K562 (cell line): ENCODE measurements at regions not wholly inside any gene's neighbourhood (a gene's known extent, or its start where the extent isn't known, plus 50 kb on each side); places are given as distances from the start of the nearest gene placed in this dataset.

Experiments used
- NONO ChIP-seq, 2 experiments: fragments of 200-400 bp in 1 of 2; fragments of 450-650 bp in 1 of 2; formaldehyde crosslinking in 1 of 2; IDR thresholded peaks; 2 replicates each; pipeline ENCODE4 v1.6.1; 2017; ENCODE audit warnings: low read depth in 2 of 2, mild to moderate bottlenecking in 2 of 2, moderate library complexity in 2 of 2, low read length in 1 of 2
- PHF8 ChIP-seq: fragments of 200-600 bp; sonication (generic); IDR thresholded peaks from 2 replicates; pipeline ENCODE4 v1.6.1; 2012; ENCODE audit warnings: mixed run types, mild to moderate bottlenecking, inconsistent platforms, low read length, moderate library complexity, borderline replicate concordance
- PTTG1 ChIP-seq: fragments of 450-650 bp; IDR thresholded peaks from 2 replicates; pipeline ENCODE4 v1.6.1; 2016; ENCODE audit warnings: low read depth, mild to moderate bottlenecking, missing genetic modification characterization, missing compliant biosample characterization
- ZFP36 ChIP-seq: fragments of 150-350 bp; IDR thresholded peaks from 2 replicates; pipeline ENCODE4 v1.6.1; 2018; ENCODE audit warnings: low read length, low read depth; ENCODE audit not compliant: partially characterized antibody
- ZNF324 ChIP-seq: fragments of 250-450 bp; sonication (Bioruptor Pico); IDR thresholded peaks from 2 replicates; pipeline ENCODE4 v1.4.0; 2020; ENCODE audit warnings: mild to moderate bottlenecking
- TF ChIP-seq, protein P1 (sequence below): fragments of 450-650 bp; IDR thresholded peaks from 2 replicates; pipeline ENCODE4 v1.6.1; 2016; ENCODE audit warnings: mild to moderate bottlenecking, moderate library complexity
- TF ChIP-seq, protein P2 (sequence below): sonication (generic); formaldehyde crosslinking; IDR thresholded peaks from 2 replicates; pipeline ENCODE4 v1.9.0; 2022; ENCODE audit warnings: mild to moderate bottlenecking, missing genetic modification reagents
- TF ChIP-seq, protein P3 (sequence below), 2 experiments: fragments of 450-650 bp in 1 of 2; sonication (generic) in 1 of 2; formaldehyde crosslinking in 1 of 2; IDR thresholded peaks in 1 of 2; conservative IDR thresholded peaks in 1 of 2; 2 replicates each; pipeline versions ENCODE4 v1.6.1 to v1.8.1; 2016 to 2023; ENCODE audit warnings: mild to moderate bottlenecking in 2 of 2, moderate library complexity in 2 of 2, inconsistent platforms in 1 of 2, missing genetic modification reagents in 1 of 2
- TF ChIP-seq, protein P4 (sequence below): fragments of 150-350 bp; conservative IDR thresholded peaks from 2 replicates; pipeline ENCODE4 v1.6.1; 2014; ENCODE audit warnings: low read length
- TF ChIP-seq, protein P5 (sequence below): sonication (generic); formaldehyde crosslinking; IDR thresholded peaks from 2 replicates; pipeline ENCODE4 v1.8.0; 2023; ENCODE audit warnings: mild to moderate bottlenecking, missing genetic modification reagents

DNA sequence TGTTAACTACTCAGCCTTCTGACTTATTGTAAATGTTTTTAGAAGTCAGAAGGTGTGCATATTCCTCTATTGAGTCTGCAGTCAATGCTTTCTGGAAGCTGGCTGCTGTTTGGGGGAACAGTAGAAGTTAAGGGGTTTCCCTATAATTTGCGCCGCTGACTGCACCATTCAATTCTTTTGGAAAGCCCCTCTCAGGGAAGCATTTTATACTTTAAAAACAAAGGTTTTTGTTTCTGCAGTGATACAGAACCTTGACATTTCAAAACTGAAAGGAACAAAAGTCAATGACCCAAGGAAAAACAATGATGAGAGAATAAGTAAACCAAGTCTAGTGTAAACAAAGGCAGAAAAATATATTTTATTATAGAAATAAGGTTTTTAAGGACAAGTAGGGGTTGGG is 120.8 kb upstream of the TNFAIP3 start (continued):
- TF ChIP-seq, protein P1, sequence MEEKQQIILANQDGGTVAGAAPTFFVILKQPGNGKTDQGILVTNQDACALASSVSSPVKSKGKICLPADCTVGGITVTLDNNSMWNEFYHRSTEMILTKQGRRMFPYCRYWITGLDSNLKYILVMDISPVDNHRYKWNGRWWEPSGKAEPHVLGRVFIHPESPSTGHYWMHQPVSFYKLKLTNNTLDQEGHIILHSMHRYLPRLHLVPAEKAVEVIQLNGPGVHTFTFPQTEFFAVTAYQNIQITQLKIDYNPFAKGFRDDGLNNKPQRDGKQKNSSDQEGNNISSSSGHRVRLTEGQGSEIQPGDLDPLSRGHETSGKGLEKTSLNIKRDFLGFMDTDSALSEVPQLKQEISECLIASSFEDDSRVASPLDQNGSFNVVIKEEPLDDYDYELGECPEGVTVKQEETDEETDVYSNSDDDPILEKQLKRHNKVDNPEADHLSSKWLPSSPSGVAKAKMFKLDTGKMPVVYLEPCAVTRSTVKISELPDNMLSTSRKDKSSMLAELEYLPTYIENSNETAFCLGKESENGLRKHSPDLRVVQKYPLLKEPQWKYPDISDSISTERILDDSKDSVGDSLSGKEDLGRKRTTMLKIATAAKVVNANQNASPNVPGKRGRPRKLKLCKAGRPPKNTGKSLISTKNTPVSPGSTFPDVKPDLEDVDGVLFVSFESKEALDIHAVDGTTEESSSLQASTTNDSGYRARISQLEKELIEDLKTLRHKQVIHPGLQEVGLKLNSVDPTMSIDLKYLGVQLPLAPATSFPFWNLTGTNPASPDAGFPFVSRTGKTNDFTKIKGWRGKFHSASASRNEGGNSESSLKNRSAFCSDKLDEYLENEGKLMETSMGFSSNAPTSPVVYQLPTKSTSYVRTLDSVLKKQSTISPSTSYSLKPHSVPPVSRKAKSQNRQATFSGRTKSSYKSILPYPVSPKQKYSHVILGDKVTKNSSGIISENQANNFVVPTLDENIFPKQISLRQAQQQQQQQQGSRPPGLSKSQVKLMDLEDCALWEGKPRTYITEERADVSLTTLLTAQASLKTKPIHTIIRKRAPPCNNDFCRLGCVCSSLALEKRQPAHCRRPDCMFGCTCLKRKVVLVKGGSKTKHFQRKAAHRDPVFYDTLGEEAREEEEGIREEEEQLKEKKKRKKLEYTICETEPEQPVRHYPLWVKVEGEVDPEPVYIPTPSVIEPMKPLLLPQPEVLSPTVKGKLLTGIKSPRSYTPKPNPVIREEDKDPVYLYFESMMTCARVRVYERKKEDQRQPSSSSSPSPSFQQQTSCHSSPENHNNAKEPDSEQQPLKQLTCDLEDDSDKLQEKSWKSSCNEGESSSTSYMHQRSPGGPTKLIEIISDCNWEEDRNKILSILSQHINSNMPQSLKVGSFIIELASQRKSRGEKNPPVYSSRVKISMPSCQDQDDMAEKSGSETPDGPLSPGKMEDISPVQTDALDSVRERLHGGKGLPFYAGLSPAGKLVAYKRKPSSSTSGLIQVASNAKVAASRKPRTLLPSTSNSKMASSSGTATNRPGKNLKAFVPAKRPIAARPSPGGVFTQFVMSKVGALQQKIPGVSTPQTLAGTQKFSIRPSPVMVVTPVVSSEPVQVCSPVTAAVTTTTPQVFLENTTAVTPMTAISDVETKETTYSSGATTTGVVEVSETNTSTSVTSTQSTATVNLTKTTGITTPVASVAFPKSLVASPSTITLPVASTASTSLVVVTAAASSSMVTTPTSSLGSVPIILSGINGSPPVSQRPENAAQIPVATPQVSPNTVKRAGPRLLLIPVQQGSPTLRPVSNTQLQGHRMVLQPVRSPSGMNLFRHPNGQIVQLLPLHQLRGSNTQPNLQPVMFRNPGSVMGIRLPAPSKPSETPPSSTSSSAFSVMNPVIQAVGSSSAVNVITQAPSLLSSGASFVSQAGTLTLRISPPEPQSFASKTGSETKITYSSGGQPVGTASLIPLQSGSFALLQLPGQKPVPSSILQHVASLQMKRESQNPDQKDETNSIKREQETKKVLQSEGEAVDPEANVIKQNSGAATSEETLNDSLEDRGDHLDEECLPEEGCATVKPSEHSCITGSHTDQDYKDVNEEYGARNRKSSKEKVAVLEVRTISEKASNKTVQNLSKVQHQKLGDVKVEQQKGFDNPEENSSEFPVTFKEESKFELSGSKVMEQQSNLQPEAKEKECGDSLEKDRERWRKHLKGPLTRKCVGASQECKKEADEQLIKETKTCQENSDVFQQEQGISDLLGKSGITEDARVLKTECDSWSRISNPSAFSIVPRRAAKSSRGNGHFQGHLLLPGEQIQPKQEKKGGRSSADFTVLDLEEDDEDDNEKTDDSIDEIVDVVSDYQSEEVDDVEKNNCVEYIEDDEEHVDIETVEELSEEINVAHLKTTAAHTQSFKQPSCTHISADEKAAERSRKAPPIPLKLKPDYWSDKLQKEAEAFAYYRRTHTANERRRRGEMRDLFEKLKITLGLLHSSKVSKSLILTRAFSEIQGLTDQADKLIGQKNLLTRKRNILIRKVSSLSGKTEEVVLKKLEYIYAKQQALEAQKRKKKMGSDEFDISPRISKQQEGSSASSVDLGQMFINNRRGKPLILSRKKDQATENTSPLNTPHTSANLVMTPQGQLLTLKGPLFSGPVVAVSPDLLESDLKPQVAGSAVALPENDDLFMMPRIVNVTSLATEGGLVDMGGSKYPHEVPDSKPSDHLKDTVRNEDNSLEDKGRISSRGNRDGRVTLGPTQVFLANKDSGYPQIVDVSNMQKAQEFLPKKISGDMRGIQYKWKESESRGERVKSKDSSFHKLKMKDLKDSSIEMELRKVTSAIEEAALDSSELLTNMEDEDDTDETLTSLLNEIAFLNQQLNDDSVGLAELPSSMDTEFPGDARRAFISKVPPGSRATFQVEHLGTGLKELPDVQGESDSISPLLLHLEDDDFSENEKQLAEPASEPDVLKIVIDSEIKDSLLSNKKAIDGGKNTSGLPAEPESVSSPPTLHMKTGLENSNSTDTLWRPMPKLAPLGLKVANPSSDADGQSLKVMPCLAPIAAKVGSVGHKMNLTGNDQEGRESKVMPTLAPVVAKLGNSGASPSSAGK, result no peak
- TF ChIP-seq, protein P2, sequence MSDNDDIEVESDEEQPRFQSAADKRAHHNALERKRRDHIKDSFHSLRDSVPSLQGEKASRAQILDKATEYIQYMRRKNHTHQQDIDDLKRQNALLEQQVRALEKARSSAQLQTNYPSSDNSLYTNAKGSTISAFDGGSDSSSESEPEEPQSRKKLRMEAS (CRISPR knock-in tag), result no peak
- TF ChIP-seq PTTG1 (no peak), ZNF324 (CRISPR knock-in tag) (no peak), PHF8 (no peak), ZFP36 (no peak), NONO (IDR thresholded peaks at IDR 0.05; ENCODE audit: low read depth in 2 of 2, low read length in 1 of 2) (no peak)
- TF ChIP-seq, protein P3, sequence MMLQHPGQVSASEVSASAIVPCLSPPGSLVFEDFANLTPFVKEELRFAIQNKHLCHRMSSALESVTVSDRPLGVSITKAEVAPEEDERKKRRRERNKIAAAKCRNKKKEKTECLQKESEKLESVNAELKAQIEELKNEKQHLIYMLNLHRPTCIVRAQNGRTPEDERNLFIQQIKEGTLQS (IDR thresholded peaks at IDR 0.05), result no peak
- TF ChIP-seq, protein P3 (CRISPR knock-in tag; conservative IDR thresholded peaks at IDR 0.05), result no peak
- TF ChIP-seq, protein P4, sequence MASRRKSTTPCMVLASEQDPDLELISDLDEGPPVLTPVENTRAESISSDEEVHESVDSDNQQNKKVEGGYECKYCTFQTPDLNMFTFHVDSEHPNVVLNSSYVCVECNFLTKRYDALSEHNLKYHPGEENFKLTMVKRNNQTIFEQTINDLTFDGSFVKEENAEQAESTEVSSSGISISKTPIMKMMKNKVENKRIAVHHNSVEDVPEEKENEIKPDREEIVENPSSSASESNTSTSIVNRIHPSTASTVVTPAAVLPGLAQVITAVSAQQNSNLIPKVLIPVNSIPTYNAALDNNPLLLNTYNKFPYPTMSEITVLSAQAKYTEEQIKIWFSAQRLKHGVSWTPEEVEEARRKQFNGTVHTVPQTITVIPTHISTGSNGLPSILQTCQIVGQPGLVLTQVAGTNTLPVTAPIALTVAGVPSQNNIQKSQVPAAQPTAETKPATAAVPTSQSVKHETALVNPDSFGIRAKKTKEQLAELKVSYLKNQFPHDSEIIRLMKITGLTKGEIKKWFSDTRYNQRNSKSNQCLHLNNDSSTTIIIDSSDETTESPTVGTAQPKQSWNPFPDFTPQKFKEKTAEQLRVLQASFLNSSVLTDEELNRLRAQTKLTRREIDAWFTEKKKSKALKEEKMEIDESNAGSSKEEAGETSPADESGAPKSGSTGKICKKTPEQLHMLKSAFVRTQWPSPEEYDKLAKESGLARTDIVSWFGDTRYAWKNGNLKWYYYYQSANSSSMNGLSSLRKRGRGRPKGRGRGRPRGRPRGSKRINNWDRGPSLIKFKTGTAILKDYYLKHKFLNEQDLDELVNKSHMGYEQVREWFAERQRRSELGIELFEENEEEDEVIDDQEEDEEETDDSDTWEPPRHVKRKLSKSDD, result no peak
- TF ChIP-seq, protein P5, sequence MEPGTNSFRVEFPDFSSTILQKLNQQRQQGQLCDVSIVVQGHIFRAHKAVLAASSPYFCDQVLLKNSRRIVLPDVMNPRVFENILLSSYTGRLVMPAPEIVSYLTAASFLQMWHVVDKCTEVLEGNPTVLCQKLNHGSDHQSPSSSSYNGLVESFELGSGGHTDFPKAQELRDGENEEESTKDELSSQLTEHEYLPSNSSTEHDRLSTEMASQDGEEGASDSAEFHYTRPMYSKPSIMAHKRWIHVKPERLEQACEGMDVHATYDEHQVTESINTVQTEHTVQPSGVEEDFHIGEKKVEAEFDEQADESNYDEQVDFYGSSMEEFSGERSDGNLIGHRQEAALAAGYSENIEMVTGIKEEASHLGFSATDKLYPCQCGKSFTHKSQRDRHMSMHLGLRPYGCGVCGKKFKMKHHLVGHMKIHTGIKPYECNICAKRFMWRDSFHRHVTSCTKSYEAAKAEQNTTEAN (CRISPR knock-in tag), result no peak
